ENCODE measurements at regions not wholly inside any gene's neighbourhood (a gene's known extent, or its start where the extent isn't known, plus 50 kb on each side); places are given as distances from the start of the nearest gene placed in this dataset.

- Histone ChIP-seq H3K36me3 (no peaks in the 10 kb centered on the region), H3K27me3 (no peaks in the 10 kb centered on the region), H3K9me3 (no peaks in the 10 kb centered on the region), H3K4me1 (no peaks in the 10 kb centered on the region), H3K4me3 (no peak overlapping the region), H3K27ac (no peak overlapping the region)
- WGBS, 5 donors: 87 to 98% (median 96%) methylated on average over 2 of the region's 2 CpGs
- intact Hi-C loops (cut with DNase I; ENCODE audit: low total_unique reads): no loop called here
- DNase-seq: no peak
- TF ChIP-seq POLR2A (IDR thresholded peaks at IDR 0.05): no peak
- no peak for TF ChIP-seq EP300 (IDR thresholded peaks at IDR 0.05)
- no peak for TF ChIP-seq POLR2AphosphoS5 (IDR thresholded peaks at IDR 0.05)
- TF ChIP-seq, protein P1, sequence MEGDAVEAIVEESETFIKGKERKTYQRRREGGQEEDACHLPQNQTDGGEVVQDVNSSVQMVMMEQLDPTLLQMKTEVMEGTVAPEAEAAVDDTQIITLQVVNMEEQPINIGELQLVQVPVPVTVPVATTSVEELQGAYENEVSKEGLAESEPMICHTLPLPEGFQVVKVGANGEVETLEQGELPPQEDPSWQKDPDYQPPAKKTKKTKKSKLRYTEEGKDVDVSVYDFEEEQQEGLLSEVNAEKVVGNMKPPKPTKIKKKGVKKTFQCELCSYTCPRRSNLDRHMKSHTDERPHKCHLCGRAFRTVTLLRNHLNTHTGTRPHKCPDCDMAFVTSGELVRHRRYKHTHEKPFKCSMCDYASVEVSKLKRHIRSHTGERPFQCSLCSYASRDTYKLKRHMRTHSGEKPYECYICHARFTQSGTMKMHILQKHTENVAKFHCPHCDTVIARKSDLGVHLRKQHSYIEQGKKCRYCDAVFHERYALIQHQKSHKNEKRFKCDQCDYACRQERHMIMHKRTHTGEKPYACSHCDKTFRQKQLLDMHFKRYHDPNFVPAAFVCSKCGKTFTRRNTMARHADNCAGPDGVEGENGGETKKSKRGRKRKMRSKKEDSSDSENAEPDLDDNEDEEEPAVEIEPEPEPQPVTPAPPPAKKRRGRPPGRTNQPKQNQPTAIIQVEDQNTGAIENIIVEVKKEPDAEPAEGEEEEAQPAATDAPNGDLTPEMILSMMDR (IDR thresholded peaks at IDR 0.05): no peak
These were observed 698.8 kb downstream of the KCNJ2 start for GRCh38 chr17:70868149-70868548.

- intact Hi-C loops (cut with DNase I; ENCODE audit: low total_unique reads): no loop called here
- no peaks in the 10 kb centered on the region for H3K4me1 ChIP-seq
- H3K36me3 ChIP-seq: no peaks in the 10 kb centered on the region
- H3K4me3 ChIP-seq: no peak overlapping the region
- H3K27ac ChIP-seq: no peak overlapping the region
- TF ChIP-seq POLR2A (IDR thresholded peaks at IDR 0.05) (no peak), POLR2AphosphoS5 (IDR thresholded peaks at IDR 0.05) (no peak)
- no peaks in the 10 kb centered on the region for H3K9me3 ChIP-seq
- WGBS, 5 donors: 68 to 82% (median 72%) methylated on average over 2 of the region's 2 CpGs
- DNase-seq: no peak
- no peaks in the 10 kb centered on the region for H3K27me3 ChIP-seq
These were observed 700.2 kb downstream of the KCNJ2 start for GRCh38 chr17:70869402-70870085.

GRCh38 chr17:70871180-70871818 lies 702.0 kb downstream of the KCNJ2 start:
- H3K9me3 ChIP-seq: no peaks in the 10 kb centered on the region
- no peaks in the 10 kb centered on the region for H3K36me3 ChIP-seq
- intact Hi-C loops (cut with DNase I; ENCODE audit: low total_unique reads): no loop called here
- no peaks in the 10 kb centered on the region for H3K4me1 ChIP-seq
- WGBS, 5 donors: 9 to 32% (median 11%) methylated on average over 1 of the region's 1 CpG
- H3K27me3 ChIP-seq: no peaks in the 10 kb centered on the region
- H3K27ac ChIP-seq: no peak overlapping the region
- TF ChIP-seq EP300 (IDR thresholded peaks at IDR 0.05) (no peak), POLR2AphosphoS5 (IDR thresholded peaks at IDR 0.05) (no peak), POLR2A (IDR thresholded peaks at IDR 0.05) (no peak)
- TF ChIP-seq, protein P1 (IDR thresholded peaks at IDR 0.05): no peak
- no peak overlapping the region for H3K4me3 ChIP-seq
- DNase-seq: no peak

DNA sequence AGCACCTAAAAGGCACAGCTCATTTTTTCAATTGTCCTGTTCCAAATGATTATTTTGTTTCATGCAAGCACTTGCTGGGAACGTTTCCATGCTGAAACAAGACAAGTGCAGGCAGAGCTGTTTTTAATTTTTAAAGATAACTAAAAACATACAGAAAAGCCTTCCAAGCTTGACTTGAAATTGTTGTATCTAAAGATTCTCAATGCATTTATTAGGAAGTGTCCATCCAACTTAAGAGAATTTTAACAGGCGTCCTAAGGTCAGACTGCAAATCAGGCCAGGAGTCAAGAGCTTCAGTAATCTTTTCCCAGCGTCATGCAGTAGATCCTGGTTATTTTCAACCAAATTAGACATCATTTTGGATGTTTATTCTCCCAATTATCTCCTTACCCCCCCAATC lies 702.8 kb downstream of the KCNJ2 start:
- TF ChIP-seq POLR2AphosphoS5 (IDR thresholded peaks at IDR 0.05) (no peak), POLR2A (IDR thresholded peaks at IDR 0.05) (no peak), EP300 (IDR thresholded peaks at IDR 0.05) (no peak)
- TF ChIP-seq, protein P1 (IDR thresholded peaks at IDR 0.05): no peak
- intact Hi-C loops (cut with DNase I; ENCODE audit: low total_unique reads): no loop called here
- WGBS, 5 donors: 47 to 69% (median 65%) methylated on average over 3 of the region's 3 CpGs

More for the DNA sequence above, 702.8 kb downstream of the KCNJ2 start:
- Histone ChIP-seq H3K36me3 (no peaks in the 10 kb centered on the region), H3K9me3 (no peaks in the 10 kb centered on the region), H3K27ac (no peak overlapping the region), H3K27me3 (no peaks in the 10 kb centered on the region), H3K4me1 (no peaks in the 10 kb centered on the region), H3K4me3 (no peak overlapping the region)
- peak in 1 of 2 donors; percentile 29 for DNase-seq

All from stomach (tissue), 8 donors.